ENCODE measurements at regions not wholly inside any gene's neighbourhood (a gene's known extent, or its start where the extent isn't known, plus 50 kb on each side); places are given as distances from the start of the nearest gene placed in this dataset.
"Not testable (repeated sequence)": the region's sequence is repeated elsewhere in the genome, so short reads cannot be mapped to it uniquely, and the experiment has no call there.

GRCh38 chr3:177358977-177359592 is 161.8 kb upstream of the TBL1XR1 start:
- DNase-seq, result peak; percentile 42

- DNase-seq, result peak; percentile 99
Measured at GRCh38 chr3:177359593-177360357, 162.5 kb upstream of the TBL1XR1 start.

- DNase-seq, result no peak
Measured at GRCh38 chr3:177361081-177361938, 164.0 kb upstream of the TBL1XR1 start.

GRCh38 chr3:177362626-177363025 is 165.3 kb upstream of the TBL1XR1 start:
- no peak for DNase-seq

- no peak for DNase-seq
Measured at GRCh38 chr3:177364236-177364635, 167.0 kb upstream of the TBL1XR1 start.

GRCh38 chr3:177365294-177365693 is 168.0 kb upstream of the TBL1XR1 start:
- DNase-seq, result not testable (repeated sequence)

GRCh38 chr3:177367788-177368187 is 170.5 kb upstream of the TBL1XR1 start:
- no peak for DNase-seq

GRCh38 chr3:177370246-177370822 is 173.1 kb upstream of the TBL1XR1 start:
- DNase-seq, result no peak

GRCh38 chr3:177371146-177371545 is 173.9 kb upstream of the TBL1XR1 start:
- no peak for DNase-seq

GRCh38 chr3:177371888-177372287 is 174.6 kb upstream of the TBL1XR1 start:
- DNase-seq, result no peak

- no peak for DNase-seq
Measured at GRCh38 chr3:177374323-177374722, 177.0 kb upstream of the TBL1XR1 start.

GRCh38 chr3:177375316-177375715 is 178.0 kb upstream of the TBL1XR1 start:
- DNase-seq, result no peak

GRCh38 chr3:177377166-177377565 is 179.9 kb upstream of the TBL1XR1 start:
- DNase-seq, result no peak

- no peak for DNase-seq
Measured at GRCh38 chr3:177378168-177378567, 180.9 kb upstream of the TBL1XR1 start.

- no peak for DNase-seq
Measured at GRCh38 chr3:177379045-177379444, 181.8 kb upstream of the TBL1XR1 start.

- no peak for DNase-seq
Measured at GRCh38 chr3:177381070-177381469, 183.8 kb upstream of the TBL1XR1 start.

GRCh38 chr3:177382944-177383343 is 185.7 kb upstream of the TBL1XR1 start:
- no peak for DNase-seq

GRCh38 chr3:177385186-177385585 is 187.9 kb upstream of the TBL1XR1 start:
- no peak for DNase-seq

- DNase-seq, result peak; percentile 5
Measured at GRCh38 chr3:177385831-177386301, 188.6 kb upstream of the TBL1XR1 start.

- no peak for DNase-seq
Measured at GRCh38 chr3:177388209-177388608, 190.9 kb upstream of the TBL1XR1 start.

GRCh38 chr3:177394231-177395024 is 197.1 kb upstream of the TBL1XR1 start:
- DNase-seq, result not testable (repeated sequence)

- DNase-seq, result no peak
Measured at GRCh38 chr3:177396733-177397132, 199.5 kb upstream of the TBL1XR1 start.

Measured in fibroblast of skin of scalp (primary cell).